ENCODE measurements at regions not wholly inside any gene's neighbourhood (a gene's known extent, or its start where the extent isn't known, plus 50 kb on each side); places are given as distances from the start of the nearest gene placed in this dataset.

DNA sequence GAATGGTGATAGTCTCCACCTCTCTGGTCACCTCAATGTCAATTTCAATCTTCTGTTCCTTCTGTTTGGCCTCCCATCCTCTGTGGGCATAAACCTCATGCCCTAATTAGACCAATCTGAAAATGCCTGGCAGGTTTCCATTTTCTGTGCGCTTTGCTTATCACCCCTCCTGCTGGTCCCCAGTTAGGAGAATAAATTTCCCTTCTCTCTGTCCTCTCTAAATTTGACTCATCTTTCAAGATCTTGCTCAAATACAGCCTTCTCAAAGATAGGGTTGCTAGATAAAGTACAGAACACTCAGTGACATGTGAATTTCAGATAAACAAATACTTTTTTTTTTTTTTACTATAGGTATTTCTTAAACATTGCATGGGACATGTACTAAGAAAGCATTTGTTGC is 69.4 kb upstream of the CD180 start:
- TF ChIP-seq, protein P1, sequence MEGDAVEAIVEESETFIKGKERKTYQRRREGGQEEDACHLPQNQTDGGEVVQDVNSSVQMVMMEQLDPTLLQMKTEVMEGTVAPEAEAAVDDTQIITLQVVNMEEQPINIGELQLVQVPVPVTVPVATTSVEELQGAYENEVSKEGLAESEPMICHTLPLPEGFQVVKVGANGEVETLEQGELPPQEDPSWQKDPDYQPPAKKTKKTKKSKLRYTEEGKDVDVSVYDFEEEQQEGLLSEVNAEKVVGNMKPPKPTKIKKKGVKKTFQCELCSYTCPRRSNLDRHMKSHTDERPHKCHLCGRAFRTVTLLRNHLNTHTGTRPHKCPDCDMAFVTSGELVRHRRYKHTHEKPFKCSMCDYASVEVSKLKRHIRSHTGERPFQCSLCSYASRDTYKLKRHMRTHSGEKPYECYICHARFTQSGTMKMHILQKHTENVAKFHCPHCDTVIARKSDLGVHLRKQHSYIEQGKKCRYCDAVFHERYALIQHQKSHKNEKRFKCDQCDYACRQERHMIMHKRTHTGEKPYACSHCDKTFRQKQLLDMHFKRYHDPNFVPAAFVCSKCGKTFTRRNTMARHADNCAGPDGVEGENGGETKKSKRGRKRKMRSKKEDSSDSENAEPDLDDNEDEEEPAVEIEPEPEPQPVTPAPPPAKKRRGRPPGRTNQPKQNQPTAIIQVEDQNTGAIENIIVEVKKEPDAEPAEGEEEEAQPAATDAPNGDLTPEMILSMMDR (IDR thresholded peaks at IDR 0.05), result no peak
- TF ChIP-seq POLR2AphosphoS5 (IDR thresholded peaks at IDR 0.05), result no peak

All from stomach (tissue), 4 donors.